PFSK-1 (cell line): ENCODE measurements at regions not wholly inside any gene's neighbourhood (a gene's known extent, or its start where the extent isn't known, plus 50 kb on each side); places are given as distances from the start of the nearest gene placed in this dataset.

ENCODE experiments used
- FOXP2 ChIP-seq: optimal IDR thresholded peaks from 2 replicates; pipeline ENCODE3; 2011; ENCODE audit warnings: borderline replicate concordance, control low read depth, inconsistent platforms; ENCODE audit not compliant: insufficient read depth; ENCODE audit errors: extremely low read length, extremely low read depth
- POLR2AphosphoS5 ChIP-seq: IDR thresholded peaks from 2 replicates; pipeline ENCODE4 v1.6.1; 2012; ENCODE audit warnings: low read depth, mild to moderate bottlenecking, control low read depth, low read length, moderate library complexity
- REST ChIP-seq, 2 experiments: IDR thresholded peaks; 2 replicates each; pipeline versions ENCODE4 v1.6.1 to v1.8.0; 2011 to 2012; ENCODE audit warnings: low read depth in 2 of 2, low read length in 2 of 2, control low read depth in 1 of 2, inconsistent platforms in 1 of 2, mild to moderate bottlenecking in 1 of 2, moderate library complexity in 1 of 2; ENCODE audit not compliant: insufficient read depth in 1 of 2
- SIN3A ChIP-seq: IDR thresholded peaks from 2 replicates; pipeline ENCODE4 v1.6.1; 2012; ENCODE audit warnings: mild to moderate bottlenecking, low read length, moderate library complexity, borderline replicate concordance; ENCODE audit not compliant: insufficient read depth
- TAF1 ChIP-seq: IDR thresholded peaks from 2 replicates; pipeline ENCODE4 v1.6.1; 2012; ENCODE audit warnings: low read length, control low read depth, borderline replicate concordance; ENCODE audit not compliant: insufficient read depth

- TF ChIP-seq FOXP2: no peak
- TF ChIP-seq POLR2AphosphoS5: no peak
- TF ChIP-seq REST (IDR thresholded peaks at IDR 0.05; ENCODE audit: insufficient read depth in 1 of 2, low read depth in 2 of 2, low read length in 2 of 2): no peak
- TF ChIP-seq TAF1: no peak
Observed at GRCh38 chr7:153401795-153402720, 642.5 kb downstream of the ACTR3B start.

GRCh38 chr7:153402721-153403541 is 643.4 kb downstream of the ACTR3B start:
- TF ChIP-seq POLR2AphosphoS5: no peak
- no peak for TF ChIP-seq TAF1
- TF ChIP-seq REST (IDR thresholded peaks at IDR 0.05; ENCODE audit: insufficient read depth in 1 of 2, low read depth in 2 of 2, low read length in 2 of 2): no peak
- no peak for TF ChIP-seq SIN3A
- TF ChIP-seq FOXP2: no peak

GRCh38 chr7:153404124-153404523 is 644.6 kb downstream of the ACTR3B start:
- TF ChIP-seq POLR2AphosphoS5: no peak

GRCh38 chr7:153404781-153405279 is 645.3 kb downstream of the ACTR3B start:
- no peak for TF ChIP-seq SIN3A
- TF ChIP-seq REST (IDR thresholded peaks at IDR 0.05; ENCODE audit: insufficient read depth in 1 of 2, low read depth in 2 of 2, low read length in 2 of 2): no peak
- no peak for TF ChIP-seq FOXP2
- TF ChIP-seq TAF1: no peak
- no peak for TF ChIP-seq POLR2AphosphoS5

- TF ChIP-seq TAF1: no peak
- no peak for TF ChIP-seq POLR2AphosphoS5
- no peak for TF ChIP-seq SIN3A
- no peak for TF ChIP-seq FOXP2
- no peak for TF ChIP-seq REST (IDR thresholded peaks at IDR 0.05; ENCODE audit: insufficient read depth in 1 of 2, low read depth in 2 of 2, low read length in 2 of 2)
Observed at GRCh38 chr7:153405704-153406485, 646.3 kb upstream of the DPP6 start.
